NCI-H2196 (cell line): ENCODE measurements at regions not wholly inside any gene's neighbourhood (a gene's known extent, or its start where the extent isn't known, plus 50 kb on each side); places are given as distances from the start of the nearest gene placed in this dataset.
A peak's percentile ranks its signal among the peaks of the same experiment; 100 is the strongest.

Source experiments
- DNase-seq: peaks from one replicate; lab custom pipeline; 2025; ENCODE audit not compliant: unreplicated experiment; lab: John Stamatoyannopoulos, UW

- DNase-seq = no peak
These were observed 1031.8 kb upstream of the NR2F2 start for GRCh38 chr15:95298729-95299128.

GRCh38 chr15:95300958-95301357, 1029.5 kb upstream of the NR2F2 start:
- no peak for DNase-seq

GRCh38 chr15:95302206-95302605, 1028.3 kb upstream of the NR2F2 start:
- DNase-seq = peak; percentile 1

- DNase-seq = no peak
These were observed 1027.7 kb upstream of the NR2F2 start for GRCh38 chr15:95302809-95303208.

- no peak for DNase-seq
These were observed 1026.8 kb upstream of the NR2F2 start for GRCh38 chr15:95303713-95304112.

GRCh38 chr15:95304151-95304946, 1026.2 kb upstream of the NR2F2 start:
- peak; percentile 28 for DNase-seq

GRCh38 chr15:95304947-95305400, 1025.5 kb upstream of the NR2F2 start:
- no peak for DNase-seq

- no peak for DNase-seq
These were observed 1023.4 kb upstream of the NR2F2 start for GRCh38 chr15:95307115-95307514.

- no peak for DNase-seq
These were observed 1011.3 kb upstream of the NR2F2 start for GRCh38 chr15:95319242-95319641.

- DNase-seq = peak; percentile 2
These were observed 1006.7 kb upstream of the NR2F2 start for GRCh38 chr15:95323796-95324195.

- no peak for DNase-seq
These were observed 1005.8 kb upstream of the NR2F2 start for GRCh38 chr15:95324656-95325055.

GRCh38 chr15:95325763-95326404, 1004.6 kb upstream of the NR2F2 start:
- DNase-seq = no peak

GRCh38 chr15:95326431-95327182, 1003.9 kb upstream of the NR2F2 start:
- DNase-seq = peak; percentile 28

- DNase-seq = no peak
These were observed 1003.3 kb upstream of the NR2F2 start for GRCh38 chr15:95327183-95327525.

GRCh38 chr15:95327661-95328060, 1002.8 kb upstream of the NR2F2 start:
- peak; percentile 6 for DNase-seq

GRCh38 chr15:95328559-95328958, 1001.9 kb upstream of the NR2F2 start:
- no peak for DNase-seq

GRCh38 chr15:95329362-95329761, 1001.1 kb upstream of the NR2F2 start:
- DNase-seq = no peak

- no peak for DNase-seq
These were observed 988.8 kb upstream of the NR2F2 start for GRCh38 chr15:95341686-95342085.

- DNase-seq = no peak
These were observed 984.6 kb upstream of the NR2F2 start for GRCh38 chr15:95345867-95346266.

GRCh38 chr15:95346721-95347475, 983.6 kb upstream of the NR2F2 start:
- DNase-seq = no peak

- no peak for DNase-seq
These were observed 982.7 kb upstream of the NR2F2 start for GRCh38 chr15:95347837-95348236.
